Aorta (tissue), 5 donors: ENCODE measurements at regions not wholly inside any gene's neighbourhood (a gene's known extent, or its start where the extent isn't known, plus 50 kb on each side); places are given as distances from the start of the nearest gene placed in this dataset.
"Not testable (repeated sequence)": the region's sequence is repeated elsewhere in the genome, so short reads cannot be mapped to it uniquely, and the experiment has no call there.

ENCODE experiments used
- ATAC-seq: fragments of 200-7000 bp; cut with Tn5 transposase; one replicate; pipeline ENCODE4 v1.9.1; 2022; ENCODE audit warnings: moderate library complexity; ENCODE audit not compliant: low FRiP score
- DNase-seq, 2 donors: peaks; one replicate each; pipeline ENCODE4 v3.0.0-alpha.2; 2020
- H3K27ac ChIP-seq, 2 donors: one replicate each; pipeline ENCODE4 v1.5.1; 2013; ENCODE audit warnings: low read length in 2 of 2, mild to moderate bottlenecking in 2 of 2, moderate library complexity in 2 of 2, control low read depth in 1 of 2, inconsistent platforms in 1 of 2, low read depth in 1 of 2
- H3K27me3 ChIP-seq, 2 donors: one replicate each; pipeline ENCODE4 v1.6.1; 2013; ENCODE audit warnings: control low read depth in 1 of 2, low read length in 1 of 2, mild to moderate bottlenecking in 1 of 2, moderate library complexity in 1 of 2; ENCODE audit not compliant: insufficient read depth in 2 of 2, control insufficient read depth in 1 of 2
- H3K36me3 ChIP-seq, 2 donors: one replicate each; pipeline ENCODE4 v1.6.1; 2013; ENCODE audit warnings: control low read depth in 1 of 2, low read length in 1 of 2, mild to moderate bottlenecking in 1 of 2; ENCODE audit not compliant: insufficient read depth in 2 of 2, control insufficient read depth in 1 of 2
- H3K4me1 ChIP-seq, 2 donors: one replicate each; pipeline ENCODE4 v1.6.1; 2013; ENCODE audit warnings: low read length in 2 of 2, control low read depth in 1 of 2, mild to moderate bottlenecking in 1 of 2, moderate library complexity in 1 of 2; ENCODE audit not compliant: insufficient read depth in 2 of 2, control insufficient read depth in 1 of 2
- H3K4me3 ChIP-seq, 2 donors: one replicate each; pipeline ENCODE4 v1.5.1; 2013; ENCODE audit warnings: low read length in 2 of 2, control low read depth in 1 of 2, mild to moderate bottlenecking in 1 of 2
- H3K9me3 ChIP-seq: one replicate; pipeline ENCODE4 v1.6.1; 2013; ENCODE audit warnings: mild to moderate bottlenecking, low read length; ENCODE audit not compliant: control insufficient read depth
- WGBS, 2 donors: extraction: QIAGEN DNeasy Blood & Tissue Kit; methylation state at CpG; one replicate each; pipeline ENCODE4 v1.1.7; 2013; 5-methylcytosine and 5-hydroxymethylcytosine counted together
- intact Hi-C, 2 donors: fragments of 100-400 bp; cut with DNase I; formaldehyde crosslinking; loops; one replicate each; pipeline versions ENCODE4 v1.14.2 to v1.15.0; 2022
- donor health status: healthy with polysubstance abuse.
- donor health status: Bipolar disorder and iron deficiency.
- donor health status: DM: no; HTN: no; CAD: no.
- donor health status: DM: no; HTN: no; CAD: no.
- donor health status: DM: yes; HTN: yes; CAD: no.

- WGBS, 2 donors: 95 to 97% methylated on average over 13 of the region's 13 CpGs
- H3K4me3 ChIP-seq, H3K27ac ChIP-seq, intact Hi-C loops, H3K36me3 ChIP-seq, DNase-seq, H3K27me3 ChIP-seq, ATAC-seq, H3K4me1 ChIP-seq, H3K9me3 ChIP-seq: not testable (repeated sequence)
These were observed 169.1 kb downstream of the THBS2 start for GRCh38 chr6:169084557-169084956.

GRCh38 chr6:169084067-169084466 lies 169.6 kb downstream of the THBS2 start:
- Histone ChIP-seq H3K4me3 (no peak overlapping the region), H3K27ac (no peak overlapping the region), H3K27me3 (no peaks in the 10 kb centered on the region), H3K36me3 (no peaks in the 10 kb centered on the region), H3K4me1 (no peaks in the 10 kb centered on the region), H3K9me3 (no peaks in the 10 kb centered on the region)
- ATAC-seq (no peak), DNase-seq (no peak)
- 97% methylated on average over 10 of the region's 10 CpGs for WGBS, 2 donors
- intact Hi-C loops: no loop called here

GRCh38 chr6:169083508-169083874 lies 170.2 kb downstream of the THBS2 start:
- 62 to 67% methylated on average over 3 of the region's 3 CpGs for WGBS, 2 donors

GRCh38 chr6:169082817-169083507 lies 170.7 kb downstream of the THBS2 start:
- Histone ChIP-seq H3K27me3 (no peaks in the 10 kb centered on the region), H3K27ac (no peak overlapping the region), H3K4me1 (no peaks in the 10 kb centered on the region), H3K4me3 (no peak overlapping the region), H3K36me3 (no peaks in the 10 kb centered on the region), H3K9me3 (no peaks in the 10 kb centered on the region)
- ATAC-seq (no peak), DNase-seq (no peak)
- 88 to 92% methylated on average over 7 of the region's 7 CpGs for whole genome bisulfite sequencing, 2 donors
- intact Hi-C loops: no loop called here

More at GRCh38 chr6:169083508-169083874, 170.2 kb downstream of the THBS2 start:
- H3K4me1 ChIP-seq: no peaks in the 10 kb centered on the region
- no peak overlapping the region for H3K4me3 ChIP-seq
- no peak for ATAC-seq
- no peaks in the 10 kb centered on the region for H3K27me3 ChIP-seq
- H3K9me3 ChIP-seq: no peaks in the 10 kb centered on the region
- H3K27ac ChIP-seq: no peak overlapping the region
- intact Hi-C loops: no loop called here
- no peaks in the 10 kb centered on the region for H3K36me3 ChIP-seq
- no peak for DNase-seq

- no peak for ATAC-seq
- WGBS, 2 donors: 70 to 79% methylated on average over 5 of the region's 5 CpGs
- Histone ChIP-seq H3K9me3 (no peaks in the 10 kb centered on the region), H3K27ac (no peak overlapping the region), H3K4me1 (no peaks in the 10 kb centered on the region), H3K27me3 (no peaks in the 10 kb centered on the region), H3K36me3 (no peaks in the 10 kb centered on the region), H3K4me3 (no peak overlapping the region)
- DNase-seq: no peak
- intact Hi-C loops: no loop called here
These were observed 171.6 kb downstream of the THBS2 start for GRCh38 chr6:169082093-169082492.

- Histone ChIP-seq H3K27ac (no peak overlapping the region), H3K4me1 (no peaks in the 10 kb centered on the region), H3K27me3 (no peaks in the 10 kb centered on the region), H3K36me3 (no peaks in the 10 kb centered on the region), H3K4me3 (no peak overlapping the region), H3K9me3 (no peaks in the 10 kb centered on the region)
- DNase-seq (no peak), ATAC-seq (no peak)
- intact Hi-C loops: no loop called here
- WGBS, 2 donors: 83% methylated on average over 3 of the region's 3 CpGs
These were observed 172.4 kb downstream of the THBS2 start for GRCh38 chr6:169081248-169081647.

- Histone ChIP-seq H3K4me1 (no peaks in the 10 kb centered on the region), H3K27ac (no peak overlapping the region), H3K4me3 (no peak overlapping the region), H3K36me3 (no peaks in the 10 kb centered on the region), H3K27me3 (no peaks in the 10 kb centered on the region), H3K9me3 (no peaks in the 10 kb centered on the region)
- ATAC-seq (no peak), DNase-seq (no peak)
- intact Hi-C loops: no loop called here
- 90 to 91% methylated on average over 3 of the region's 3 CpGs for WGBS, 2 donors
These were observed 174.0 kb downstream of the THBS2 start for GRCh38 chr6:169079650-169080049.

- WGBS, 2 donors: 96% methylated on average over 7 of the region's 7 CpGs
These were observed 175.1 kb downstream of the THBS2 start for GRCh38 chr6:169078399-169079145.

More at GRCh38 chr6:169078399-169079145, 175.1 kb downstream of the THBS2 start:
- DNase-seq (no peak), ATAC-seq (no peak)
- H3K27ac ChIP-seq: no peak overlapping the region
- H3K27me3 ChIP-seq: no peaks in the 10 kb centered on the region
- no peaks in the 10 kb centered on the region for H3K9me3 ChIP-seq
- intact Hi-C loops: no loop called here
- no peak overlapping the region for H3K4me3 ChIP-seq
- H3K36me3 ChIP-seq: no peaks in the 10 kb centered on the region
- no peaks in the 10 kb centered on the region for H3K4me1 ChIP-seq
